Fibroblast of pulmonary artery (primary cell): ENCODE measurements at regions not wholly inside any gene's neighbourhood (a gene's known extent, or its start where the extent isn't known, plus 50 kb on each side); places are given as distances from the start of the nearest gene placed in this dataset.

ENCODE experiments used
- DNase-seq: peaks from one replicate; pipeline ENCODE4 v3.0.0-alpha.2; 2010; ENCODE audit warnings: low read depth
- H3K4me3 ChIP-seq: replicated peaks from 2 replicates; pipeline ENCODE4 v1.5.1; 2011; ENCODE audit warnings: low read depth, mild to moderate bottlenecking, control low read depth, low read length, moderate library complexity
- CTCF ChIP-seq: IDR thresholded peaks from 2 replicates; pipeline ENCODE4 v1.5.1; 2011; ENCODE audit warnings: mild to moderate bottlenecking, control low read depth, low read length, inconsistent platforms; ENCODE audit errors: missing control alignments

DNA sequence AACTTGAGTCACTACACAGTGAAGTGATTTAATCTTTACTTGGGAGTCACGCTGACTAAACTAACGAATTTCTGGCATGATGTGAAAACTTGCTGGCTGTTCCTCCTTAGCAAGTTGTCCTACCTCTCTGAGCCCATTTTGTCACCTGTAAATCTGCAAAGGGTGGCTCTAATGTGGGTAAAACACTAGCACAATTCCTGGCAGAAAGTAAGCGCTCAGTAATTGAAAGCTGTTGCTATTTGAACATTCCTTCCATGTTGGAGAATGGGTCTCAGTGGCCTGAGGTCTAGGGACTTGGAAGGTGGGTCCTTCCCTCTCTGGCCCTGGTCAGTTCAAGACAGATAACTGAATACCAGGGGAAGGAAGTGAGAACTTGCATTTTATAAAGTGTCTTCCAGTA, 309.0 kb upstream of the PROX1 start:
- no peak for TF ChIP-seq CTCF
- no peak overlapping the region for H3K4me3 ChIP-seq
- no peak for DNase-seq

GRCh38 chr1:213679153-213679552, 308.6 kb upstream of the PROX1 start:
- TF ChIP-seq CTCF: no peak
- H3K4me3 ChIP-seq: no peak overlapping the region
- DNase-seq: no peak

DNA sequence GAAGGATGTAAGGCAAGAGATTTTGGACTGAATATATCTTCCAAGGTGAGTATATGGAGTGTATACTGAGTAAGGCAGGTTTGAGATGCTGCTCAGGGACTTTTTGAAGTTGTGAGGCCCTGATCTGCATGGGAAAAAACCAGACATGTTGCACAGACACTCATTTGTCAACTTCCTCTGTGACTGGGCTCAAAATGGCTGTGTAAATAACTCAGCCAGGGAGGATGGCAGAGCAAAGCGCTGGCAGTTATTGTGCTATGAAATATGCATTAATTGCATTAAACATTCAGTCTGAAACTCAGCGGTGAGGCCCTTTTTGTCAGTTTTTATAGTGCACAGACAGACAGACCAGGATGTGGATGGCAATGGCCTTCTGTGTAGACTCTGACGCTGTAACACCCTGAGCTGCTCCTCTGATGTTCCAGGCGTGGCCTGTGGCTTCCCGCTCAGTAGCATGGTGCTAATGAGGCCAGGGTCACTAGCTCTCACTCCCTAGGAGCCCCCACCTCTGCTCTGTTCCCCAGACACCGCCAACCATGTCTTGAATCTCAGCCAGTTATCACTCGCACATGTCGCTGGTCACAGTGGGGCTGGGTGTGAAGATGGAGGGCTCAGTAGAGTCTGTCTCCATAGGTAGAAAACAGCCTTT, 307.0 kb upstream of the PROX1 start:
- no peak overlapping the region for H3K4me3 ChIP-seq
- no peak for TF ChIP-seq CTCF
- DNase-seq: no peak

DNA sequence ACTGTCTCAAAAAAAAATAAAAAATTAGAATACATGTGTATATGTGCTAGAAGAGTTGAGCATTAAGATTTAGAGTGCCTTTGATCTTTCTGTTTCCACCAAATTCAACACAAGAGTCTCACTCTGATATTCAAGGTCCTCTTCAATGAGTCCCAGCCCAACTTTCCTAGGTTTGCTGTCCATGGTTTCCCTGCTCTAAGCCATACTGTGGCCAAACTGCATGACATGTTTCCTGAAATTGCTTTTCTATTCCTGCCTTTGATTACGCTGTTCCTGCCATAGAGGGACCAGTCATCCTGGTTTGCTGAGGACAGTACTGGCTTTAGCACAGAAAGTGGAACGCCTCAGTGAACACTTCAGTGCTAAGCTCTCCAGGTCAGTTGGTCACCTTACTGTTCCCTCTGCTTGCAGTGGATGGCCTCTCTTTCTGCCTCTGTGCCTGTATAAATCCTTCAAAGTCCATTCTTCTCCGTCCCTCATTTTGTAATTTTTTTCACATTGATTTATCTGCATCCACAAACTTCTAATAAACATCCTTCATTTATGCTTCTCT, 305.9 kb upstream of the PROX1 start:
- no peak for DNase-seq

DNA sequence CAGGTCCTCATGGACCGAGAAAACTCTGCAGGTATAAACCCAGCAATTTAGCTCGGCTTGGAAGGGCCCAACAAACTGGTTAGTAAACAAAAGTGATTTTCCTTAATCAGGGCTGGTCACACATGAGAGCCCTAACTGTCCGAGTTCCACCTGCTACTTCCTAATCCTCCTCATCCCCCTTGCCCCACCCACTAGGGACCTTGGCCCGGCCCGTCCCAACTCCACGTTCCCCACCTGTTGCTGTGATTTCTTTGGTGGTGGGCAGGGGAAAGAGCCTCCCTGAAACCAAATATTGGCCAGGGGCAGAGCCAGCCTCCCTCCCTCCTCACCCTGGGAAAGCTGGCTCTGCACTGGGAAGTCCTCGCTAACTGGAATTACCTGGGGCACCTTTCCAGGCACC, 304.2 kb upstream of the PROX1 start:
- no peak for TF ChIP-seq CTCF
- no peak for DNase-seq
- no peak overlapping the region for H3K4me3 ChIP-seq

More for the DNA sequence above, 305.9 kb upstream of the PROX1 start:
- no peak overlapping the region for H3K4me3 ChIP-seq
- no peak for TF ChIP-seq CTCF

- H3K4me3 ChIP-seq: no peak overlapping the region
- no peak for TF ChIP-seq CTCF
- no peak for DNase-seq
These were observed 303.3 kb upstream of the PROX1 start for GRCh38 chr1:213684454-213684853.

DNA sequence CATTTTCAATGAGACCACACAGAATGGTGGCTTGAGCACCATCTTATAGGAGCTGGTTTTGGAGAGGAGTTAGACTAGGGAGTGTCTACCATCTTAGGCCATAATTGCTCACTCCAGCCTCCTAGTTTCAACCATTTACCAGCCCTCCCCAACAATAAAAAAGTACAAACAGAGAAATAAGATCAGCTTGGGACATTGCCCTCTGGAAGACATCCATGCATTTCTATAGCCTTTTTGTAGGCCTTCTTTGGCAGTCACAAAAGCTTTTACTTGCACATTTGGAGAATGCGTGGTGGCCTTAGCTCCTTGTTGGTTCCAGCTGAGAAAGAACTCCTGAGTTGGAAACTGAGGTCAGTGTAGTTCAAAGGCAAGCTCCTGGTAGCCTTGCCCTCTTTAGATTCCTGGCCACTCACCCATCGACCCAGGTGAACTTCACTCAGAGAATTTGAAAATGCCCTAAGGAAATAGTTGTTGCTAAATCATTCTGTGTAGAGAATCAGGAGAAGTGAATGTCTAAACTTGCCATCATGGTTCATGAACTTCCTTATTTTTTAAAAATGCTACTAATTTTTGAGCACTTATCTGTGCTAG, 301.7 kb upstream of the PROX1 start:
- TF ChIP-seq CTCF: no peak
- no peak overlapping the region for H3K4me3 ChIP-seq
- no peak for DNase-seq
